GM21723 (cell line): ENCODE measurements at regions not wholly inside any gene's neighbourhood (a gene's known extent, or its start where the extent isn't known, plus 50 kb on each side); places are given as distances from the start of the nearest gene placed in this dataset.

Source experiments
- ATAC-seq: cut with Tn5 transposase; IDR thresholded peaks from one replicate; pipeline ENCODE4 v1.9.1; 2021; ENCODE audit warnings: mild to moderate bottlenecking, moderate library complexity; ENCODE audit not compliant: unreplicated experiment

- no peak for ATAC-seq
Observed at GRCh38 chr16:86663685-86664521, 85.6 kb downstream of the FOXL1 start.

GRCh38 chr16:86664522-86665318, 86.4 kb downstream of the FOXL1 start:
- ATAC-seq: peak; percentile 74

- no peak for ATAC-seq
Observed at GRCh38 chr16:86665319-86665675, 86.9 kb downstream of the FOXL1 start.

- no peak for ATAC-seq
Observed at GRCh38 chr16:86665929-86666328, 87.6 kb downstream of the FOXL1 start.

- no peak for ATAC-seq
Observed at GRCh38 chr16:86667035-86667434, 88.7 kb downstream of the FOXL1 start.

GRCh38 chr16:86668136-86668910, 90.0 kb downstream of the FOXL1 start:
- no peak for ATAC-seq

- ATAC-seq: no peak
Observed at GRCh38 chr16:86669285-86669805, 91.0 kb downstream of the FOXL1 start.

GRCh38 chr16:86669937-86670749, 91.8 kb downstream of the FOXL1 start:
- no peak for ATAC-seq

- ATAC-seq: no peak
Observed at GRCh38 chr16:86670750-86671234, 92.4 kb downstream of the FOXL1 start.

- ATAC-seq: no peak
Observed at GRCh38 chr16:86671486-86672178, 93.3 kb downstream of the FOXL1 start.

GRCh38 chr16:86672179-86672863, 94.0 kb downstream of the FOXL1 start:
- ATAC-seq: no peak

GRCh38 chr16:86673090-86673955, 95.0 kb downstream of the FOXL1 start:
- ATAC-seq: no peak

- no peak for ATAC-seq
Observed at GRCh38 chr16:86673956-86674453, 95.7 kb downstream of the FOXL1 start.

GRCh38 chr16:86676254-86676670, 97.9 kb downstream of the FOXL1 start:
- ATAC-seq: no peak

GRCh38 chr16:86679490-86679889, 101.1 kb downstream of the FOXL1 start:
- no peak for ATAC-seq

GRCh38 chr16:86680162-86680561, 101.8 kb downstream of the FOXL1 start:
- no peak for ATAC-seq

- ATAC-seq: no peak
Observed at GRCh38 chr16:86680661-86681030, 102.3 kb downstream of the FOXL1 start.
